ENCODE measurements at regions not wholly inside any gene's neighbourhood (a gene's known extent, or its start where the extent isn't known, plus 50 kb on each side); places are given as distances from the start of the nearest gene placed in this dataset.

DNA sequence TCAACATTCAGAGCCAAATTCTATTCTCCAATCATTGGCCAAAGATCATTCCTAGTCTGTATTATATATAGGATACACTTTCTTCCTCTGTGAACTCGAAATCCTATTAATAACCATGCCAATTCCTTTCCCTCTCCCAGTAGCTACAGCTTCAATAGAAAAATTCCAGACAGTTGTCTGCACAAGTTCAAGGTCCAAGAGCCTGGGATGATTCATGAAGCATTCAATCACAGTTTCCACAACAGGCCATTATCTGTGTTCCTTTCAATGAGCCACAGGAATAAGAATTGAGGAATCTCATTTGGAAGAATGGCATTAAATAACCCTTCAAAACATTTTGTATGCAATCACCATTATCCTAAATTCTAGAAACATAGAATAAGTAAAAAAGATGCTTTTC is 437.4 kb downstream of the RMST start:
- H3K36me3 ChIP-seq (ENCODE audit: control insufficient read depth, insufficient read depth, low read length), result no peaks in the 10 kb centered on the region
- WGBS (ENCODE audit: insufficient coverage), result 56% methylated on average over 1 of the region's 1 CpG
- TF ChIP-seq CTCF (IDR thresholded peaks at IDR 0.05), result no peak
- no peaks in the 10 kb centered on the region for H3K9me3 ChIP-seq (ENCODE audit: control insufficient read depth, insufficient read depth, low read length)
- no peaks in the 10 kb centered on the region for H3K36me3 Mint-ChIP-seq
- H3K27ac Mint-ChIP-seq, result no peak overlapping the region
- H3K9me3 Mint-ChIP-seq, result peaks cover 3 to 5% of the 10 kb centered on the region in 2 donors
- H3K27ac ChIP-seq (ENCODE audit: low read length), result no peak overlapping the region
- H3K4me1 ChIP-seq (ENCODE audit: control insufficient read depth, insufficient read depth, low read length), result no peaks in the 10 kb centered on the region
- H3K27me3 ChIP-seq (ENCODE audit: control insufficient read depth, insufficient read depth, low read length), result no peaks in the 10 kb centered on the region
- H3K4me1 Mint-ChIP-seq, result no peaks in the 10 kb centered on the region
- H3K27me3 Mint-ChIP-seq (ENCODE audit: low read depth in 2 of 2), result no peaks in the 10 kb centered on the region
- no peak overlapping the region for H3K4me3 Mint-ChIP-seq
- no peak for ATAC-seq
- no peak overlapping the region for H3K4me3 ChIP-seq (ENCODE audit: low read length)
- no peak for DNase-seq
- intact Hi-C loops (cut with micrococcal nuclease), result no loop called here

DNA sequence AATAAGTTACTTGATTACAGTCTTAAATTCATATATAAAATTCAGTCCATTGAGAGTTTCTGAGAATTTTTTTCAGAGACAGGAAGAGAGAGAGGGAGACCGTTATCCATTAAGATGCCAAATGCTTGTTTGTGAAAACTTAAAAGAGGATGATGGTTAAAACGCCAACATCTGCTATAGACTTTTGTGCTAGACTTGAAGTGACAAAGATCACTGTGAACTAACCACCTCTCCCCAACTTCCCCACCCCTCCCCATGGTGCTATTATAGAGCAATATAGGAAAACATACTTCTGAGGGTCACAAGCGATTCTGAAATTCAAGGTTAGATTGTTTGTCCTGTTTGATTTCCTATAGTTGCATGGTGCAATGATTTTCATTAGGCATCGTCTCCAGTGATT is 440.8 kb downstream of the RMST start:
- Histone ChIP-seq H3K27me3 (ENCODE audit: control insufficient read depth, insufficient read depth, low read length) (no peaks in the 10 kb centered on the region), H3K9me3 (ENCODE audit: control insufficient read depth, insufficient read depth, low read length) (no peaks in the 10 kb centered on the region), H3K4me1 (ENCODE audit: control insufficient read depth, insufficient read depth, low read length) (no peaks in the 10 kb centered on the region), H3K4me3 (ENCODE audit: low read length) (no peak overlapping the region), H3K27ac (ENCODE audit: low read length) (no peak overlapping the region), H3K36me3 (ENCODE audit: control insufficient read depth, insufficient read depth, low read length) (no peaks in the 10 kb centered on the region)
- H3K36me3 Mint-ChIP-seq, result no peaks in the 10 kb centered on the region
- H3K9me3 Mint-ChIP-seq, result peaks cover 0 to 2% of the 10 kb centered on the region in 2 donors
- ATAC-seq (no peak), DNase-seq (no peak)
- intact Hi-C loops (cut with micrococcal nuclease), result no loop called here
- 82% methylated on average over 3 of the region's 4 CpGs for WGBS (ENCODE audit: insufficient coverage)
- H3K27ac Mint-ChIP-seq, result no peak overlapping the region
- no peaks in the 10 kb centered on the region for H3K4me1 Mint-ChIP-seq
- no peak overlapping the region for H3K4me3 Mint-ChIP-seq
- TF ChIP-seq CTCF (IDR thresholded peaks at IDR 0.05), result no peak
- no peaks in the 10 kb centered on the region for H3K27me3 Mint-ChIP-seq (ENCODE audit: low read depth in 2 of 2)

DNA sequence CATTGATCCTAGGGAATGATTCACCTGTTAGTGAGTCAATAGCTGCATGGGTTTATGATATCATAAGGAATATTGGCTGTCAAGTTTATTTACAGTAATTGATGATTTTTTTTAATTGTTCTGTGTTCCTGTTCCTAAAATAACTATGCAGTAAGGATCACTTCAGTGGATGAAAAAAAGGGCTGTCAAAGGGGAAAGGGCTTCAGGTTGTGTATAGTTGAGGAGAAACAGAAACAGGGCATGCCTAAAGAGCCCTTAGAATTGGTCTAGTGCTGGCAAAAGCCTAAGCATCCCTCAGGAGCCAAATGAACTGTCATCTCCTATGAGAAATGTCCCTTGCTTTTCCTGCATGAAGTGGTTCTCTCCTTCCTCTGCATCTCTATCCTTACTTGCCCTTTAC is 444.9 kb downstream of the RMST start:
- Mint-ChIP-seq H3K27me3 (ENCODE audit: low read depth in 2 of 2) (no peaks in the 10 kb centered on the region), H3K4me3 (no peak overlapping the region), H3K36me3 (no peaks in the 10 kb centered on the region), H3K4me1 (no peaks in the 10 kb centered on the region), H3K9me3 (peaks cover 0 to 2% of the 10 kb centered on the region in 2 donors), H3K27ac (no peak overlapping the region)
- Histone ChIP-seq H3K4me3 (ENCODE audit: low read length) (no peak overlapping the region), H3K9me3 (ENCODE audit: control insufficient read depth, insufficient read depth, low read length) (no peaks in the 10 kb centered on the region), H3K27ac (ENCODE audit: low read length) (no peak overlapping the region), H3K27me3 (ENCODE audit: control insufficient read depth, insufficient read depth, low read length) (no peaks in the 10 kb centered on the region), H3K36me3 (ENCODE audit: control insufficient read depth, insufficient read depth, low read length) (no peaks in the 10 kb centered on the region), H3K4me1 (ENCODE audit: control insufficient read depth, insufficient read depth, low read length) (no peaks in the 10 kb centered on the region)
- ATAC-seq, result no peak
- intact Hi-C loops (cut with micrococcal nuclease), result no loop called here
- no peak for DNase-seq
- no peak for TF ChIP-seq CTCF (IDR thresholded peaks at IDR 0.05)

DNA sequence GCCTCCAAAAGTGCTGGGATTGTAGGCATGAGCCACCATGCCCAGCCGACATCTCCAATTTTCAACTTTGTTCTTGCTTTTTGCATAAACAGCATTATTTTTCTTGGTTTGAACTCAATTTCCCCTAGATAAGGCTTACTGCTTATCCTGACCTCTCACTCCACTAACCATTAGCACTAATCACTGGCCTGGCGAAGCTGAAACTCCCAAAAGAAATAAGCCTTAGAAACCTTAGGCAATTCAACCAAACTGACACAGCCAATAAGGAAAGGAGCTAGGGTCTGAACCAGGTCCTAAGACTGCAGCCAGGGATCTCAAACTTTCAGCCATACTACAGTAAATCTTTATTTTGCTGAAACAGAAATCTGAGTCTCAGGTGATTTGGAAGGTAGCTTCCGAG is 448.0 kb downstream of the RMST start:
- H3K4me3 Mint-ChIP-seq, result no peak overlapping the region
- intact Hi-C loops (cut with micrococcal nuclease), result no loop called here
- no peak overlapping the region for H3K27ac Mint-ChIP-seq
- no peak overlapping the region for H3K4me3 ChIP-seq (ENCODE audit: low read length)
- DNase-seq (no peak), ATAC-seq (no peak)
- no peak overlapping the region for H3K27ac ChIP-seq (ENCODE audit: low read length)
- H3K4me1 ChIP-seq (ENCODE audit: control insufficient read depth, insufficient read depth, low read length), result no peaks in the 10 kb centered on the region
- H3K4me1 Mint-ChIP-seq, result no peaks in the 10 kb centered on the region
- H3K9me3 ChIP-seq (ENCODE audit: control insufficient read depth, insufficient read depth, low read length), result no peaks in the 10 kb centered on the region
- H3K9me3 Mint-ChIP-seq, result peaks cover 0 to under 1% of the 10 kb centered on the region in 2 donors
- H3K36me3 Mint-ChIP-seq, result no peaks in the 10 kb centered on the region
- H3K27me3 ChIP-seq (ENCODE audit: control insufficient read depth, insufficient read depth, low read length), result no peaks in the 10 kb centered on the region
- no peaks in the 10 kb centered on the region for H3K36me3 ChIP-seq (ENCODE audit: control insufficient read depth, insufficient read depth, low read length)
- no peaks in the 10 kb centered on the region for H3K27me3 Mint-ChIP-seq (ENCODE audit: low read depth in 2 of 2)
- TF ChIP-seq CTCF (IDR thresholded peaks at IDR 0.05), result no peak
- 86% methylated on average over 3 of the region's 3 CpGs for WGBS (ENCODE audit: insufficient coverage)
